Lower leg skin (tissue), 3 donors: ENCODE measurements at regions not wholly inside any gene's neighbourhood (a gene's known extent, or its start where the extent isn't known, plus 50 kb on each side); places are given as distances from the start of the nearest gene placed in this dataset.

Experiments
- POLR2A ChIP-seq, 2 donors: fragments of 450-650 bp; IDR thresholded peaks; one replicate each; pipeline ENCODE4 v1.6.1; 2016 to 2017; ENCODE audit warnings: antibody characterized with exemption in 2 of 2, mild to moderate bottlenecking in 1 of 2, moderate library complexity in 1 of 2
- TF ChIP-seq, protein P1 (sequence below), 3 donors: fragments of 450-650 bp; IDR thresholded peaks; one replicate each; pipeline ENCODE4 v1.5.1; 2016; ENCODE audit warnings: antibody characterized with exemption in 3 of 3, mild to moderate bottlenecking in 3 of 3, moderate library complexity in 2 of 3

DNA sequence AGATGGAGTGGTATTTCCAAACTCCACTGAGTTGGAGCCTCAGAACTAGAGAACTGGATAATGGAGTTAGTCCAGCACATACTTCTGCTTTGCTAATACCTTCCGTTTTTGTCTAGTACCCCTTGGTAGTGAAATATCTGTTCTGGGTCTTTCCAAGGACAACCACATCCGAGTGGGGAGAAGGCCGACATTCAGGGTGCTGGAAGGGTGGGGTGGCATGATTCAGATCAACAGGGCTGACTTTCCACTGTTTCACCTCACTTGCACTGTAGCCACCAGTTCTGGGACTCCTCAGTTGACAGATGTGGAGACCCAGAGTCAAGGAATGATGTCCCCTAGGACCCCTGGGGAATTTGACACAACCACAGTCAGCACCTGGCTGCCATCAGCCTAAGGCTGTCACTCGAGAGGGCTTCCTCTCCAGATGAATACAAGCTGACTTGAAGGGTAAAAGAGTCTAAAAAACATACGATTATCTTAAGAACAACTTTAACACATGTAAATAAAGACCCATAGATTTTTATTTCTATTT is 84.8 kb upstream of the HNF1B start:
- TF ChIP-seq, protein P1, sequence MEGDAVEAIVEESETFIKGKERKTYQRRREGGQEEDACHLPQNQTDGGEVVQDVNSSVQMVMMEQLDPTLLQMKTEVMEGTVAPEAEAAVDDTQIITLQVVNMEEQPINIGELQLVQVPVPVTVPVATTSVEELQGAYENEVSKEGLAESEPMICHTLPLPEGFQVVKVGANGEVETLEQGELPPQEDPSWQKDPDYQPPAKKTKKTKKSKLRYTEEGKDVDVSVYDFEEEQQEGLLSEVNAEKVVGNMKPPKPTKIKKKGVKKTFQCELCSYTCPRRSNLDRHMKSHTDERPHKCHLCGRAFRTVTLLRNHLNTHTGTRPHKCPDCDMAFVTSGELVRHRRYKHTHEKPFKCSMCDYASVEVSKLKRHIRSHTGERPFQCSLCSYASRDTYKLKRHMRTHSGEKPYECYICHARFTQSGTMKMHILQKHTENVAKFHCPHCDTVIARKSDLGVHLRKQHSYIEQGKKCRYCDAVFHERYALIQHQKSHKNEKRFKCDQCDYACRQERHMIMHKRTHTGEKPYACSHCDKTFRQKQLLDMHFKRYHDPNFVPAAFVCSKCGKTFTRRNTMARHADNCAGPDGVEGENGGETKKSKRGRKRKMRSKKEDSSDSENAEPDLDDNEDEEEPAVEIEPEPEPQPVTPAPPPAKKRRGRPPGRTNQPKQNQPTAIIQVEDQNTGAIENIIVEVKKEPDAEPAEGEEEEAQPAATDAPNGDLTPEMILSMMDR (IDR thresholded peaks at IDR 0.05) = no peak
- TF ChIP-seq POLR2A (IDR thresholded peaks at IDR 0.05) = no peak
